ENCODE measurements at regions not wholly inside any gene's neighbourhood (a gene's known extent, or its start where the extent isn't known, plus 50 kb on each side); places are given as distances from the start of the nearest gene placed in this dataset.

GRCh38 chr12:115830633-115831032 is 446.9 kb downstream of the MED13L start:
- POLR2A ChIA-PET, result no interaction called here
- H3K4me1 ChIP-seq, result peaks cover 34% of the 10 kb centered on the region; the same call in 2 of the 3 replicates
- CTCF ChIA-PET, result interaction anchor here (1.4 to 2.3 kb wide), 2 partner anchors 9 to 36 kb away, joined by 8 to 10 read pairs; no protein-coding TSS in a partner anchor

GRCh38 chr12:115830070-115830469 is 447.4 kb downstream of the MED13L start:
- POLR2A ChIA-PET, result no interaction called here
- no peak for FAIRE-seq
- TF ChIP-seq CTCF (IDR thresholded peaks at IDR 0.05) (no peak), CBX8 (IDR thresholded peaks at IDR 0.05) (no peak), HMGXB4 (CRISPR knock-in tag; IDR thresholded peaks at IDR 0.05; ENCODE audit: borderline replicate concordance) (no peak), TFCP2L1 (CRISPR knock-in tag; IDR thresholded peaks at IDR 0.05) (no peak), GATA3 (IDR thresholded peaks at IDR 0.05; ENCODE audit: borderline replicate concordance) (no peak), CHD2 (IDR thresholded peaks at IDR 0.05; ENCODE audit: low read length, partially characterized antibody) (no peak), FOSB (CRISPR knock-in tag; IDR thresholded peaks at IDR 0.05) (no peak), ZNF302 (CRISPR knock-in tag; IDR thresholded peaks at IDR 0.05) (no peak), REST (IDR thresholded peaks at IDR 0.05) (no peak), JUN (IDR thresholded peaks at IDR 0.05) (no peak), POLR2A (IDR thresholded peaks at IDR 0.05; ENCODE audit: low read length) (no peak)

More at GRCh38 chr12:115830633-115831032, 446.9 kb downstream of the MED13L start:
- DNase-seq (ENCODE audit: low read depth in 1 of 2, low spot score in 1 of 2) (no peak), ATAC-seq (no peak), FAIRE-seq (no peak)
- Histone ChIP-seq H3K27ac (peak overlapping the region in 1 of 2 experiments; percentile 92; a peak in 1 of 6 replicates), H3K4me3 (no peak overlapping the region), H3K4me2 (peak overlapping the region; percentile 35; the same call in 2 of the 3 replicates), H3K9me3 (no peaks in the 10 kb centered on the region)
- TF ChIP-seq RNF2 (IDR thresholded peaks at IDR 0.05; ENCODE audit: borderline replicate concordance, low read depth) (no peak), ZSCAN20 (CRISPR knock-in tag; IDR thresholded peaks at IDR 0.05) (no peak), TP53 (CRISPR knock-in tag; IDR thresholded peaks at IDR 0.05) (no peak), NPAS2 (CRISPR knock-in tag; IDR thresholded peaks at IDR 0.05; ENCODE audit: borderline replicate concordance) (no peak), EHMT2 (IDR thresholded peaks at IDR 0.05; ENCODE audit: low read depth) (no peak), HES2 (IDR thresholded peaks at IDR 0.05) (no peak), CEBPB (IDR thresholded peaks at IDR 0.05) (no peak), PHF8 (IDR thresholded peaks at IDR 0.05; ENCODE audit: borderline replicate concordance, low read depth) (no peak), EP300 (IDR thresholded peaks at IDR 0.05) (no peak), PBX3 (IDR thresholded peaks at IDR 0.05) (no peak), ZNF302 (CRISPR knock-in tag; IDR thresholded peaks at IDR 0.05) (no peak), KDM5A (IDR thresholded peaks at IDR 0.05) (no peak), HEYL (CRISPR knock-in tag; IDR thresholded peaks at IDR 0.05) (no peak), REST (IDR thresholded peaks at IDR 0.05) (no peak)
- 35% methylated on average over 4 of the region's 4 CpGs for WGBS (ENCODE audit: missing lambda C conversion rate)

More at GRCh38 chr12:115830070-115830469, 447.4 kb downstream of the MED13L start:
- Histone ChIP-seq H3K4me1 (peaks cover 29% of the 10 kb centered on the region; the same call in 2 of the 3 replicates), H3K4me3 (no peak overlapping the region), H3K27ac (peak overlapping the region in 1 of 2 experiments; percentile 92; a peak in 1 of 6 replicates), H3K4me2 (peak overlapping the region; percentile 35; the same call in 1 of the 3 replicates), H3K9me3 (peaks cover 2% of the 10 kb centered on the region; the same call in 2 of the 3 replicates)
- CTCF ChIA-PET, result interaction anchor here (1.4 to 2.3 kb wide), 2 partner anchors 8 to 37 kb away, joined by 8 to 10 read pairs; no protein-coding TSS in a partner anchor
- ATAC-seq (no peak), DNase-seq (ENCODE audit: low read depth in 1 of 2, low spot score in 1 of 2) (no peak)
- 18% methylated on average over 3 of the region's 3 CpGs for WGBS (ENCODE audit: missing lambda C conversion rate)

Measured in A549 (cell line).